H1 (cell line): ENCODE measurements at regions not wholly inside any gene's neighbourhood (a gene's known extent, or its start where the extent isn't known, plus 50 kb on each side); places are given as distances from the start of the nearest gene placed in this dataset.

Experiments used
- CTCF ChIA-PET: fragments of 300-600 bp; sonication (Branson Sonifier 250); formaldehyde crosslinking; loops from one replicate; lab custom pipeline; 2021; ENCODE audit not compliant: partially characterized antibody; lab: Charles Lee
- POLR2A ChIA-PET: fragments of 300-600 bp; sonication (Branson Sonifier 250); formaldehyde crosslinking; loops from one replicate; lab custom pipeline; 2021; ENCODE audit warnings: inconsistent platforms; ENCODE audit not compliant: partially characterized antibody; lab: Charles Lee
- DNase-seq, 2 experiments: peaks; one replicate each; pipeline versions ENCODE4 v3.0.0 to v3.0.0-alpha.2; 2010 to 2022; ENCODE audit warnings: low spot score in 2 of 2, low read depth in 1 of 2, mixed read lengths in 1 of 2
- FAIRE-seq: peaks from 2 replicates; lab custom pipeline; 2011; peaks lifted over from hg19 to GRCh38; lab: Jason Lieb, UNC
- H2AFZ ChIP-seq: 2 replicates; pipeline ENCODE4 v1.8.1; 2012; ENCODE audit warnings: low read length, inconsistent platforms
- H2AK5ac ChIP-seq: 2 replicates; pipeline ENCODE4 v1.6.1; 2013; ENCODE audit warnings: low read depth, low read length
- H2BK120ac ChIP-seq: replicated peaks from 2 replicates; pipeline ENCODE3; 2013; ENCODE audit warnings: low read depth, low read length, inconsistent platforms
- H2BK12ac ChIP-seq: 2 replicates; pipeline ENCODE4 v1.6.1; 2013; ENCODE audit warnings: low read depth, low read length
- H2BK15ac ChIP-seq: 2 replicates; pipeline ENCODE4 v1.6.1; 2013; ENCODE audit warnings: low read length
- H2BK20ac ChIP-seq: 2 replicates; pipeline ENCODE4 v1.6.1; 2013; ENCODE audit warnings: low read length
- H2BK5ac ChIP-seq: 2 replicates; pipeline ENCODE4 v1.6.1; 2013; ENCODE audit warnings: low read depth, low read length
- H3K14ac ChIP-seq: 2 replicates; pipeline ENCODE4 v1.6.1; 2013; ENCODE audit warnings: inconsistent platforms; ENCODE audit not compliant: insufficient read length
- H3K18ac ChIP-seq: 2 replicates; pipeline ENCODE4 v1.6.1; 2013; ENCODE audit warnings: low read length; ENCODE audit errors: extremely low read depth
- H3K23ac ChIP-seq: 2 replicates; pipeline ENCODE4 v1.6.1; 2013; ENCODE audit warnings: inconsistent platforms; ENCODE audit not compliant: insufficient read length
- H3K23me2 ChIP-seq: 2 replicates; pipeline ENCODE4 v1.6.1; 2013; ENCODE audit warnings: low read depth, low read length
- H3K27ac ChIP-seq: 2 replicates; pipeline ENCODE4 v1.6.1; 2011; ENCODE audit warnings: low read depth, low read length, inconsistent platforms
- H3K27me3 ChIP-seq, 4 experiments: replicated peaks in 1 of 4; 1 replicate in 1 of 4; 2 replicates in 3 of 4; pipeline versions ENCODE4 v1.6.1 to v1.8.1; 2011 to 2013; ENCODE audit warnings: low read length in 3 of 4, mild to moderate bottlenecking in 3 of 4, inconsistent platforms in 2 of 4, mixed read lengths in 2 of 4, moderate library complexity in 1 of 4; ENCODE audit not compliant: control insufficient read depth in 3 of 4, insufficient read depth in 3 of 4; ENCODE audit errors: extremely low read depth in 1 of 4
- H3K36me3 ChIP-seq, 4 experiments: 2 replicates each; pipeline versions ENCODE4 v1.6.1 to v1.8.1; 2011 to 2013; ENCODE audit warnings: mild to moderate bottlenecking in 4 of 4, low read length in 3 of 4, moderate library complexity in 2 of 4, control low read depth in 1 of 4, inconsistent platforms in 1 of 4; ENCODE audit not compliant: insufficient read depth in 4 of 4, control insufficient read depth in 2 of 4
- H3K4ac ChIP-seq: replicated peaks from 2 replicates; pipeline ENCODE3; 2013; ENCODE audit warnings: low read length, low read depth, mixed read lengths, inconsistent platforms; ENCODE audit not compliant: insufficient read length
- H3K4me1 ChIP-seq, 4 experiments: replicated peaks in 1 of 4; 1 replicate in 1 of 4; 2 replicates in 3 of 4; pipeline versions ENCODE4 v1.6.1 to v1.8.1; 2011 to 2013; ENCODE audit warnings: low read length in 3 of 4, inconsistent platforms in 2 of 4, mixed read lengths in 1 of 4; ENCODE audit not compliant: insufficient read depth in 4 of 4, control insufficient read depth in 3 of 4
- H3K4me2 ChIP-seq, 2 experiments: 2 replicates each; pipeline versions ENCODE4 v1.6.1 to v1.8.1; 2011 to 2013; ENCODE audit warnings: low read depth in 2 of 2, low read length in 2 of 2, control low read depth in 1 of 2, inconsistent platforms in 1 of 2, mild to moderate bottlenecking in 1 of 2; ENCODE audit not compliant: insufficient read depth in 1 of 2
- H3K4me3 ChIP-seq, 4 experiments: fragments of 200-600, 300-600 bp in 1 of 4; sonication (generic), shearing (Covaris generic), sonication (Bioruptor Twin) in 1 of 4; 2 replicates each; pipeline versions ENCODE4 v1.5.1 to v1.8.1; 2011 to 2016; ENCODE audit warnings: low read length in 4 of 4, low read depth in 3 of 4, control low read depth in 2 of 4, inconsistent platforms in 2 of 4, mild to moderate bottlenecking in 2 of 4, mixed read lengths in 1 of 4, moderate library complexity in 1 of 4; ENCODE audit not compliant: insufficient read depth in 2 of 4; ENCODE audit errors: extremely low read depth in 1 of 4
- H3K56ac ChIP-seq: replicated peaks from 2 replicates; pipeline ENCODE3; 2013; ENCODE audit warnings: low read depth, mild to moderate bottlenecking, mixed read lengths, low read length, inconsistent platforms; ENCODE audit not compliant: insufficient read length
- H3K79me1 ChIP-seq: 2 replicates; pipeline ENCODE4 v1.6.1; 2013; ENCODE audit warnings: low read depth, low read length, control low read depth
- H3K79me2 ChIP-seq, 2 experiments: 2 replicates each; pipeline versions ENCODE4 v1.6.1 to v1.8.1; 2012 to 2013; ENCODE audit warnings: low read length in 2 of 2, mild to moderate bottlenecking in 2 of 2, inconsistent platforms in 1 of 2; ENCODE audit not compliant: insufficient read depth in 2 of 2, control insufficient read depth in 1 of 2
- H3K9ac ChIP-seq, 4 experiments: replicated peaks in 1 of 4; 1 replicate in 1 of 4; 2 replicates in 3 of 4; pipeline versions ENCODE4 v1.6.1 to v1.8.1; 2011 to 2013; ENCODE audit warnings: low read depth in 3 of 4, low read length in 3 of 4, control low read depth in 2 of 4, mild to moderate bottlenecking in 2 of 4, moderate library complexity in 2 of 4, inconsistent platforms in 1 of 4; ENCODE audit errors: extremely low read depth in 1 of 4
- H3K9me3 ChIP-seq, 2 experiments: 2 replicates each; pipeline versions ENCODE4 v1.6.1 to v1.8.1; 2012 to 2013; ENCODE audit warnings: mild to moderate bottlenecking in 2 of 2, moderate library complexity in 2 of 2, control low read depth in 1 of 2, inconsistent platforms in 1 of 2, low read depth in 1 of 2, low read length in 1 of 2, mixed read lengths in 1 of 2; ENCODE audit not compliant: insufficient read depth in 2 of 2
- H4K20me1 ChIP-seq, 2 experiments: replicated peaks in 1 of 2; 2 replicates each; pipeline versions ENCODE3 to v1.8.1; 2011 to 2013; ENCODE audit warnings: inconsistent platforms in 2 of 2, low read length in 2 of 2, mild to moderate bottlenecking in 1 of 2; ENCODE audit not compliant: insufficient read depth in 2 of 2, control insufficient read depth in 1 of 2
- H4K5ac ChIP-seq: 2 replicates; pipeline ENCODE4 v1.6.1; 2013; ENCODE audit warnings: low read length, low read depth, mixed read lengths, inconsistent platforms; ENCODE audit not compliant: insufficient read length
- H4K8ac ChIP-seq: 2 replicates; pipeline ENCODE4 v1.8.0; 2013; ENCODE audit warnings: mild to moderate bottlenecking, moderate library complexity, low read length, inconsistent platforms; ENCODE audit not compliant: insufficient read depth; ENCODE audit errors: extremely low read depth
- H4K91ac ChIP-seq: replicated peaks from 2 replicates; pipeline ENCODE3; 2013; ENCODE audit warnings: low read length, mixed read lengths, inconsistent platforms; ENCODE audit not compliant: insufficient read length
- CEBPB ChIP-seq: IDR thresholded peaks from 2 replicates; pipeline ENCODE4 v1.6.1; 2012; ENCODE audit warnings: low read depth, low read length
- CREB1 ChIP-seq: IDR thresholded peaks from 2 replicates; pipeline ENCODE4 v1.6.1; 2012; ENCODE audit warnings: inconsistent platforms
- HDAC2 ChIP-seq, 2 experiments: fragments of 300-600 bp in 1 of 2; sonication (generic) in 1 of 2; IDR thresholded peaks; 2 replicates each; pipeline ENCODE4 v1.6.1; 2011 to 2012; ENCODE audit warnings: low read depth in 2 of 2, low read length in 2 of 2, mild to moderate bottlenecking in 2 of 2, moderate library complexity in 2 of 2, borderline replicate concordance in 1 of 2, inconsistent platforms in 1 of 2
- JUN ChIP-seq: IDR thresholded peaks from 2 replicates; pipeline ENCODE4 v1.6.1; 2011; ENCODE audit warnings: low read depth, mild to moderate bottlenecking, improper control_type of control experiment, low read length
- KDM1A ChIP-seq: fragments of 200-600, 300-600 bp; sonication (generic); IDR thresholded peaks from 2 replicates; pipeline ENCODE4 v1.7.1; 2016; ENCODE audit warnings: mild to moderate bottlenecking, low read length, borderline replicate concordance
- MAFK ChIP-seq: IDR thresholded peaks from 2 replicates; pipeline ENCODE4 v1.6.1; 2012; ENCODE audit warnings: low read depth, mild to moderate bottlenecking, improper control_type of control experiment, low read length
- NANOG ChIP-seq: IDR thresholded peaks from 2 replicates; pipeline ENCODE4 v1.6.1; 2011; ENCODE audit warnings: low read length, low read depth, mild to moderate bottlenecking, inconsistent platforms; ENCODE audit not compliant: insufficient read depth, poor library complexity, severe bottlenecking
- POLR2A ChIP-seq, 2 experiments: IDR thresholded peaks; 1 replicate in 1 of 2; 2 replicates in 1 of 2; pipeline ENCODE4 v1.6.1; 2011; ENCODE audit warnings: low read depth in 2 of 2, low read length in 2 of 2, mild to moderate bottlenecking in 2 of 2; ENCODE audit errors: control extremely low read depth in 1 of 2
- POU5F1 ChIP-seq: IDR thresholded peaks from 2 replicates; pipeline ENCODE4 v1.6.1; 2011; ENCODE audit warnings: low read depth, mild to moderate bottlenecking, low read length, moderate library complexity
- RFX5 ChIP-seq: IDR thresholded peaks from 2 replicates; pipeline ENCODE4 v1.6.1; 2011; ENCODE audit warnings: low read depth, low read length, improper control_type of control experiment, borderline replicate concordance
- RXRA ChIP-seq: IDR thresholded peaks from 2 replicates; pipeline ENCODE4 v1.6.1; 2011; ENCODE audit warnings: low read depth, mild to moderate bottlenecking, low read length, moderate library complexity; ENCODE audit not compliant: insufficient read depth
- SP1 ChIP-seq: IDR thresholded peaks from 2 replicates; pipeline ENCODE4 v1.6.1; 2011; ENCODE audit warnings: low read depth, low read length
- SP4 ChIP-seq: IDR thresholded peaks from 2 replicates; pipeline ENCODE4 v1.6.1; 2012; ENCODE audit warnings: low read length, inconsistent platforms
- TAF1 ChIP-seq: IDR thresholded peaks from 2 replicates; pipeline ENCODE4 v1.6.1; 2011; ENCODE audit warnings: mild to moderate bottlenecking, low read depth, low read length
- YY1 ChIP-seq: IDR thresholded peaks from 2 replicates; pipeline ENCODE4 v1.6.1; 2011; ENCODE audit warnings: low read depth, mild to moderate bottlenecking, low read length
- WGBS, 2 experiments: shearing (Covaris generic) in 1 of 2; methylation state at CpG; one replicate each; pipeline versions ENCODE4 v1.1.6 to v1.1.7; 2013 to 2015; ENCODE audit warnings: low lambda C conversion rate in 2 of 2, mixed read lengths in 2 of 2, inconsistent platforms in 1 of 2, low coverage in 1 of 2, missing lambda C conversion rate in 1 of 2; ENCODE audit not compliant: insufficient replicate concordance in 2 of 2, insufficient coverage in 1 of 2, insufficient read length in 1 of 2; ENCODE audit errors: extremely low coverage in 1 of 2, missing lambda C conversion rate in 1 of 2; 5-methylcytosine and 5-hydroxymethylcytosine counted together
- TF ChIP-seq, protein P1 (sequence below): IDR thresholded peaks from 2 replicates; pipeline ENCODE4 v1.6.1; 2012; ENCODE audit warnings: inconsistent platforms

DNA sequence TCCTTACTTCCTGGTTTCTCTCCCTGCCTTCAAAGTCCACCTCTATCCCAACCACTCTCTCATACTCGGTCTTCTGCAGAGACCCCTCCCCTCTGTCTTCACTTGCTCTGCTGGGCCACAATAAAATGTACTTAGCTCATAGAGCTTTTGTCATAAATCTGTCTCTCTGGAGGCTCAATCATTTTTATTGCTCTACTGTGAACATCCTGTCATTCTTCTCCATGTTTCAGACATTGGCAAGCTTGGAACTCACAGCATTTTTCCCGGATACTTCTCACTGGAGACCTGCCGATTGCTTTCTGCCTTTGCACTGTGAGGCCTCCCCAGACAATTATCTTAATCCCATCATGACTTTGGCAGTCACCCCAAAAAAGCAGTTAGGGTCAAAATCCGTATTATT lies 192.3 kb upstream of the ZMIZ1 start:
- Histone ChIP-seq H2BK5ac (no peak overlapping the region), H3K36me3 (no peaks in the 10 kb centered on the region), H3K23me2 (no peaks in the 10 kb centered on the region), H2AK5ac (no peak overlapping the region), H3K79me2 (no peaks in the 10 kb centered on the region), H3K9me3 (0 out of 4 replicates have a peak, but pooled peaks cover 0 to 2% of the 10 kb centered on the region in 2 experiments), H3K27ac (no peak overlapping the region), H4K5ac (no peak overlapping the region), H3K4me2 (no peak overlapping the region), H3K9ac (no peak overlapping the region), H3K23ac (no peak overlapping the region), H4K20me1 (peaks cover 0 to 2% of the 10 kb centered on the region in 2 experiments), H2BK15ac (no peak overlapping the region), H3K4me1 (peaks cover 2 to 14% (median 6%) of the 10 kb centered on the region in 4 experiments; a peak in 6 of 7 replicates), H2AFZ (no peak overlapping the region), H3K79me1 (no peaks in the 10 kb centered on the region), H2BK120ac (no peak overlapping the region), H4K91ac (no peak overlapping the region), H2BK12ac (no peak overlapping the region), H3K18ac (no peak overlapping the region), H3K56ac (no peak overlapping the region), H3K4ac (no peak overlapping the region), H3K14ac (no peak overlapping the region), H4K8ac (no peak overlapping the region), H3K27me3 (peaks cover 8 to 31% (median 22%) of the 10 kb centered on the region in 4 experiments), H3K4me3 (no peak overlapping the region), H2BK20ac (no peak overlapping the region)
- FAIRE-seq (no peak), DNase-seq (peak in 1 of 2 experiments; percentile 22)
- CTCF ChIA-PET, result interaction anchor here (0.6 to 2.0 kb wide), 3 partner anchors 175 to 660 kb away, joined by 3 to 8 read pairs (median 3); no protein-coding TSS in a partner anchor
- TF ChIP-seq CREB1 (no peak), RFX5 (no peak), HDAC2 (IDR thresholded peaks at IDR 0.05; ENCODE audit: borderline replicate concordance in 1 of 2, low read depth in 2 of 2, low read length in 2 of 2) (no peak), SP4 (no peak), RXRA (no peak), KDM1A (no peak), NANOG (no peak), YY1 (no peak), CEBPB (no peak), MAFK (no peak), POLR2A (IDR thresholded peaks at IDR 0.05; ENCODE audit: control extremely low read depth in 1 of 2, low read depth in 2 of 2, low read length in 2 of 2) (no peak), TAF1 (no peak), SP1 (no peak), POU5F1 (no peak), JUN (no peak)
- TF ChIP-seq, protein P1, sequence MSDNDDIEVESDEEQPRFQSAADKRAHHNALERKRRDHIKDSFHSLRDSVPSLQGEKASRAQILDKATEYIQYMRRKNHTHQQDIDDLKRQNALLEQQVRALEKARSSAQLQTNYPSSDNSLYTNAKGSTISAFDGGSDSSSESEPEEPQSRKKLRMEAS, result no peak
- WGBS, 2 experiments, result 83% methylated on average over 4 of the region's 4 CpGs; no CpG with 5 or more reads in 1 of the 2 experiments
- POLR2A ChIA-PET, result interaction anchor here (1.1 kb wide), 1 partner anchor 666 kb away, joined by 3 read pairs; no protein-coding TSS in a partner anchor
